Right lobe of liver (tissue), 4 donors: ENCODE measurements at regions not wholly inside any gene's neighbourhood (a gene's known extent, or its start where the extent isn't known, plus 50 kb on each side); places are given as distances from the start of the nearest gene placed in this dataset.

Experiments
- POLR2A ChIP-seq: fragments of 450-650 bp; IDR thresholded peaks from one replicate; pipeline ENCODE4 v1.6.1; 2017; ENCODE audit warnings: antibody characterized with exemption, mild to moderate bottlenecking
- TF ChIP-seq, protein P1 (sequence below), 4 donors: fragments of 200-600 bp in 3 of 4; fragments of 450-650 bp in 1 of 4; IDR thresholded peaks; one replicate each; pipeline versions ENCODE4 v1.5.1 to v1.8.0; 2016 to 2022; ENCODE audit warnings: antibody characterized with exemption in 4 of 4, mild to moderate bottlenecking in 2 of 4
- donor health status: DM: no; HTN: no; CAD: no.
- donor health status: DM: no; HTN: no; CAD: no.
- donor health status: DM: no; HTN: yes; CAD: no.

DNA sequence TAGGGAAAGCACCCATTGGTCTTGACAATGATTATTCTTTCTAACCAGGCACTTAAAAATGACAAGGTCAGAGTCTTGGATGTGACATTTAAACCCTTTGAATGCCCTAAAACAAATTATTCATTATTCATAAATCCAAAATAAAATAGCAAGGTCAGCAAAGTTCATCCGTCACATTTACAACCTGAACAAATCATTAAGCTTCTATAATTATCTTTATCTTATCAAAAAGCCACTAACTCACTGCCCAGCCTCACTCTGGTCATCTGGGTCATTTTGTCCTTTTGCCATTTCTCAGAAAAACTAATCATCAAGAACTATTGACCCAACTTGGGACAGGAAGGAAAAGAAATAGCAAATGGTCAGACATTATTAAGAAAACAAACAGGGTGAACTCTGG is 507.3 kb upstream of the CDH8 start:
- TF ChIP-seq, protein P1, sequence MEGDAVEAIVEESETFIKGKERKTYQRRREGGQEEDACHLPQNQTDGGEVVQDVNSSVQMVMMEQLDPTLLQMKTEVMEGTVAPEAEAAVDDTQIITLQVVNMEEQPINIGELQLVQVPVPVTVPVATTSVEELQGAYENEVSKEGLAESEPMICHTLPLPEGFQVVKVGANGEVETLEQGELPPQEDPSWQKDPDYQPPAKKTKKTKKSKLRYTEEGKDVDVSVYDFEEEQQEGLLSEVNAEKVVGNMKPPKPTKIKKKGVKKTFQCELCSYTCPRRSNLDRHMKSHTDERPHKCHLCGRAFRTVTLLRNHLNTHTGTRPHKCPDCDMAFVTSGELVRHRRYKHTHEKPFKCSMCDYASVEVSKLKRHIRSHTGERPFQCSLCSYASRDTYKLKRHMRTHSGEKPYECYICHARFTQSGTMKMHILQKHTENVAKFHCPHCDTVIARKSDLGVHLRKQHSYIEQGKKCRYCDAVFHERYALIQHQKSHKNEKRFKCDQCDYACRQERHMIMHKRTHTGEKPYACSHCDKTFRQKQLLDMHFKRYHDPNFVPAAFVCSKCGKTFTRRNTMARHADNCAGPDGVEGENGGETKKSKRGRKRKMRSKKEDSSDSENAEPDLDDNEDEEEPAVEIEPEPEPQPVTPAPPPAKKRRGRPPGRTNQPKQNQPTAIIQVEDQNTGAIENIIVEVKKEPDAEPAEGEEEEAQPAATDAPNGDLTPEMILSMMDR (IDR thresholded peaks at IDR 0.05) = no peak
- TF ChIP-seq POLR2A = no peak
